DND-41 (cell line): ENCODE measurements at regions not wholly inside any gene's neighbourhood (a gene's known extent, or its start where the extent isn't known, plus 50 kb on each side); places are given as distances from the start of the nearest gene placed in this dataset.

Source experiments
- CTCF ChIP-seq: IDR thresholded peaks from 2 replicates; pipeline ENCODE4 v1.5.1; 2012; ENCODE audit warnings: borderline replicate concordance, low read length, moderate library complexity, mild to moderate bottlenecking; ENCODE audit not compliant: poor library complexity, severe bottlenecking; ENCODE audit errors: extremely low read depth
- EZH2 ChIP-seq: IDR thresholded peaks from 3 replicates; pipeline ENCODE4 v1.6.1; 2012; ENCODE audit warnings: borderline replicate concordance, low read depth, mild to moderate bottlenecking, moderate library complexity, low read length, inconsistent platforms; ENCODE audit not compliant: severe bottlenecking

- TF ChIP-seq CTCF (no peak), EZH2 (no peak)
These were observed 79.7 kb upstream of the PTPRR start for GRCh38 chr12:71000255-71000654.
